ENCODE measurements at regions not wholly inside any gene's neighbourhood (a gene's known extent, or its start where the extent isn't known, plus 50 kb on each side); places are given as distances from the start of the nearest gene placed in this dataset.

GRCh38 chr5:57582578-57583070, 100.0 kb upstream of the ACTBL2 start:
- no peak for DNase-seq

GRCh38 chr5:57581772-57582171, 99.2 kb upstream of the ACTBL2 start:
- no peak for DNase-seq

GRCh38 chr5:57581222-57581621, 98.6 kb upstream of the ACTBL2 start:
- no peak for DNase-seq

- DNase-seq: no peak
Measured at GRCh38 chr5:57577432-57578175, 95.0 kb upstream of the ACTBL2 start.

- no peak for DNase-seq
Measured at GRCh38 chr5:57576317-57576716, 93.7 kb upstream of the ACTBL2 start.

DNA sequence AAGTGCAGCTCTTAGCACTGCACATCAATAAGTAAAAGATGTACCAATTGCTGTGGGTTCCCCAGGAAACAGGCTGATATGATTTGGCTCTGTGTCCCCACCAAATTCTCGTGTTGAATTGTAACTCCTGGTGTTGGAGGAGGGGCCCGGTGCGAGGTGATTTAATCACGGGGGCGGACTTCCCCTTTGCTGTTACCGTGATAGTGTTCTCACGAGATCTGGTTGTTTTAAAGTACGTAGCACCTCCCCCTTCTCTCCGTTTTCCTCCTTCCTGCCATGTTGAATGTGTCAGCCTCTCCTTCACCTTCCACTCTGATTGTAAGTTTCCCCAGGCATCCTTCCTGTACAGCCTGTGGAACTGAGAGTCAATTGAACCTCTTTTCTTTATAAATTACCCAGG, 93.2 kb upstream of the ACTBL2 start:
- no peak for DNase-seq

- no peak for DNase-seq
Measured at GRCh38 chr5:57572461-57572860, 89.8 kb upstream of the ACTBL2 start.

GRCh38 chr5:57569601-57570000, 87.0 kb upstream of the ACTBL2 start:
- no peak for DNase-seq

GRCh38 chr5:57568136-57568535, 85.5 kb upstream of the ACTBL2 start:
- DNase-seq: no peak

GRCh38 chr5:57566914-57567313, 84.3 kb upstream of the ACTBL2 start:
- peak; percentile 79 for DNase-seq

DNA sequence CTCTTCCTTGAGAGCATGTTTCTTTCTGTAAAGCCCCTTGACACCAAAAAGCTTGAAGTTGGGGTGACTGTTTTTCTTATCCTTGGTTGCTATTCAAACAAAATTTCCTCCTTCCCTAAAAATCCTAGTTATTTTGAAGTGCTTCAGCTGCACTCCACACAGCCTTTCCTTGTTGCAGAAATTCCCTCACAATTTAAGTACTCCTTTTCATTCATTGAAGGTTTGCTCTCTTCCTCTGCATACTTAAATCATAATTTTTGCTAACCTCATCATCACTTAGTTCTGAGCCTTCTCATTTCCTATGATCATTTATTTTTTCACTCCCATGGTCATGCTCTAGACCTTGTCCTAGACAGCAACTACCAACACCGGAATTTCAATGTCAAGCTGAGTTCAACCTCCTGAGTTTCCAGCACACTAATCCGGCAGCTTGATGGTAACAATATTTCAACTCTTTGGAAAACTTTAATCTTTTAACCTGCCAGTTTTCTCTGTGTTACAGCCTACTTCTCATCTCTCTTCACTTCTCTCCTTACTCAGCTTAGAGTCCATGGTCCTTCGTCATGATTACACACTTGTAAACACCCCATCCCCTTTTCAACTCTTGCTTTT, 78.7 kb upstream of the ACTBL2 start:
- no peak for DNase-seq

GRCh38 chr5:57559110-57559635, 76.6 kb upstream of the ACTBL2 start:
- DNase-seq: peak; percentile 22

DNA sequence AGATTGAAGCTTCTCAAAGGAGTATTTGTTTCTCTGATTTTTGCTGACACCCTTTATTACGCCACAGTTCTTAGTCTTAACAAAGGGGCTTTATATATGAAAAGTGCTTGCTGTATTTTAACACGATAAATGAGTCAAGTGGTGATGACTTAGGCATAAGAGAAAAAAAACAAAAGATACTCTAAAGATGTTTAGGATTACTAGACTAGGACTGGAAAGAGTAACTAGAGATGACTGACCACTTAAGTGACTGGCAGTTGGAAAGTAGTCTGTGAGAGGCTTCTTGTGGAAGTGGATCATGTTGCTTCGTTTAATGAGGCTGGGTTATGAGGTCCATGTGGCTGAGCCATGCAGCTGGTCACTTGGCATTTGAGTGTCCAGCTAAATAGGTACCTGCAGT, 69.4 kb upstream of the ACTBL2 start:
- no peak for DNase-seq

DNA sequence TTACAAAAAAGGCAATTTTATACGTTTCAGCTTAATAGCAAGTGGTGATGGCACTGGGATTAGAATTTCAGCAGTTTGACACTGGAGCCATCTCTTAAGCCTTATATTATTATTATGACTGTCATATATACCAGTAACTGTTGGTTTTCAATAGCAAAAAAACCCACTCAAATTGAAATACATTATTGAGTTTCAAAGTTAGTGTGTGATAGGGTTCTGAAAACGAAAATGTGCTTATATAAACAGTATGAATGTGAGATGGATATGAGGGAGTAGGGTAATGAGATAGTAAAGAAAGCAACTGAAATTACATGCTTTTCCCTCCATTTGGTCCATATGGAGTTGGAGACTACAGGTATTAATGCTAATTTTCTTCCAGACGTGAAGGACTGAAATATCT, 68.6 kb upstream of the ACTBL2 start:
- DNase-seq: no peak

GRCh38 chr5:57550132-57550531, 67.5 kb upstream of the ACTBL2 start:
- no peak for DNase-seq

- DNase-seq: no peak
Measured at GRCh38 chr5:57549566-57549965, 67.0 kb upstream of the ACTBL2 start.

DNA sequence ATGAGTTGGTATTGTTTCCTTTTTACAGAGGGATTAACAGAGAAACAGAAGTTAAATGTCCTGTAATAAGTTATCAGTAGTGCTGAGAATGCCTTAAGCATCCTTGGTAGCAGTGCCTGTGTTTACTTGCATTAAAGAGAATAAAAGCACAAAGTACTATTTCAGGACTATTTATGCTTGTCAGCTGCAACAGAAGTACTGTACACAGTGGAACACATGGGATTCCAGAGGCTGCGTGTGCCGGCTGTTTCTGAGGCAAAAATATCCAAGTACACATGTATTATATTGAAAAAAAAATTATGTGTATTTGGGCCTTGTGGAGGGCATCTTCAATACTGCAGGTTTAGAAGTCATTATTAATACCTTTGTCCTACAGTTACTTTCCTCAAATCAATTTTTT, 58.2 kb upstream of the ACTBL2 start:
- no peak for DNase-seq

GRCh38 chr5:57539281-57539701, 56.7 kb upstream of the ACTBL2 start:
- peak; percentile 36 for DNase-seq

- DNase-seq: peak; percentile 87
Measured at GRCh38 chr5:57538341-57538955, 55.8 kb upstream of the ACTBL2 start.

GRCh38 chr5:57537811-57538210, 55.2 kb upstream of the ACTBL2 start:
- no peak for DNase-seq

GRCh38 chr5:57532513-57533497, 50.2 kb upstream of the ACTBL2 start:
- DNase-seq: peak; percentile 68
